ENCODE measurements at regions not wholly inside any gene's neighbourhood (a gene's known extent, or its start where the extent isn't known, plus 50 kb on each side); places are given as distances from the start of the nearest gene placed in this dataset.

DNA sequence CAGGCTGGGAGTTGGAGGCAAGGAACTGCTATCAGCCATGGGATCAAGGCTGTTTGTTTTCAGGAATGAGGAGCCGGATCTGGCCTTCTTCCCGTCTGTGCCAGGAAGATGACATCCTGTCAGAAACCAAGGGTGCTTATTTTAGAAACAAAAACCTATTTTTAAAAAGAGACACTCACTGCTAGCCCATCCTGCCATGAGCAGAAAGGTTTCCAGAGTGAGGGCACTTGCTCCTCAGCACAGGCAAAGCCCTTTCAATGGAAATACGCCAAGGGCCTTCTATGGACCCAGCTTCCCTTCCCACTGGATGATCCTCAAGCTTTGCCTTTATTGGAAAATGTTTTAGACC lies 132.6 kb upstream of the FSTL4 start:
- H3K4me2 ChIP-seq (ENCODE audit: insufficient read depth in 1 of 2, low read depth in 2 of 2, low read length in 2 of 2), result no peak overlapping the region
- H2BK20ac ChIP-seq (ENCODE audit: low read length), result no peak overlapping the region
- no peak for DNase-seq (ENCODE audit: low read depth in 1 of 2, low spot score in 2 of 2)
- no peak overlapping the region for H2BK12ac ChIP-seq (ENCODE audit: low read depth, low read length)
- H3K56ac ChIP-seq (replicated peaks; ENCODE audit: insufficient read length, low read depth, low read length), result no peak overlapping the region
- H3K4me1 ChIP-seq (replicated peaks in 1 of 4; ENCODE audit: control insufficient read depth in 3 of 4, insufficient read depth in 4 of 4, low read length in 3 of 4), result no peaks in the 10 kb centered on the region
- H4K91ac ChIP-seq (replicated peaks; ENCODE audit: insufficient read length, low read length), result no peak overlapping the region
- no peak overlapping the region for H3K18ac ChIP-seq (ENCODE audit: extremely low read depth, low read length)
- no peak overlapping the region for H3K23ac ChIP-seq (ENCODE audit: insufficient read length)
- no peak overlapping the region for H2BK15ac ChIP-seq (ENCODE audit: low read length)
- no peak overlapping the region for H3K4me3 ChIP-seq (ENCODE audit: extremely low read depth in 1 of 4, insufficient read depth in 2 of 4, low read depth in 3 of 4, low read length in 4 of 4)
- no peaks in the 10 kb centered on the region for H3K23me2 ChIP-seq (ENCODE audit: low read depth, low read length)
- no peak overlapping the region for H4K8ac ChIP-seq (ENCODE audit: extremely low read depth, insufficient read depth, low read length)
- no peak overlapping the region for H2AFZ ChIP-seq (ENCODE audit: low read length)
- no peak overlapping the region for H2AK5ac ChIP-seq (ENCODE audit: low read depth, low read length)
- no peak overlapping the region for H4K5ac ChIP-seq (ENCODE audit: insufficient read length, low read depth, low read length)
- H3K9ac ChIP-seq (replicated peaks in 1 of 4; ENCODE audit: extremely low read depth in 1 of 4, low read depth in 3 of 4, low read length in 3 of 4), result no peak overlapping the region
- H3K14ac ChIP-seq (ENCODE audit: insufficient read length), result no peak overlapping the region
- H2BK120ac ChIP-seq (replicated peaks; ENCODE audit: low read depth, low read length), result no peak overlapping the region
- H3K79me2 ChIP-seq (ENCODE audit: control insufficient read depth in 1 of 2, insufficient read depth in 2 of 2, low read length in 2 of 2), result no peaks in the 10 kb centered on the region; a peak in 1 of 4 replicates
- no peak for FAIRE-seq
- no peak overlapping the region for H3K27ac ChIP-seq (ENCODE audit: low read depth, low read length)
- ChIA-PET POLR2A (ENCODE audit: partially characterized antibody) (no interaction called here), CTCF (ENCODE audit: partially characterized antibody) (interaction anchor here (1.0 to 1.3 kb wide), 2 partner anchors 29 to 208 kb away, joined by 3 read pairs; no protein-coding TSS in a partner anchor)
- no peaks in the 10 kb centered on the region for H3K36me3 ChIP-seq (ENCODE audit: control insufficient read depth in 2 of 4, insufficient read depth in 4 of 4, low read length in 3 of 4)
- no peak overlapping the region for H3K4ac ChIP-seq (replicated peaks; ENCODE audit: insufficient read length, low read depth, low read length)
- no peaks in the 10 kb centered on the region for H3K27me3 ChIP-seq (replicated peaks in 1 of 4; ENCODE audit: control insufficient read depth in 3 of 4, extremely low read depth in 1 of 4, insufficient read depth in 3 of 4, low read length in 3 of 4)
- H4K20me1 ChIP-seq (replicated peaks in 1 of 2; ENCODE audit: control insufficient read depth in 1 of 2, insufficient read depth in 2 of 2, low read length in 2 of 2), result peaks cover 0 to 2% of the 10 kb centered on the region in 2 experiments
- peaks cover 0 to 3% of the 10 kb centered on the region in 2 experiments; a peak in 2 of 4 replicates for H3K9me3 ChIP-seq (ENCODE audit: insufficient read depth in 2 of 2, low read depth in 1 of 2, low read length in 1 of 2)
- WGBS, 2 experiments (ENCODE audit: extremely low coverage in 1 of 2, insufficient coverage in 1 of 2, insufficient read length in 1 of 2, insufficient replicate concordance in 2 of 2, low coverage in 1 of 2, low lambda C conversion rate in 2 of 2, missing lambda C conversion rate in 1 of 2), result 81% methylated on average over 3 of the region's 3 CpGs; no CpG with 5 or more reads in 1 of the 2 experiments
- no peak overlapping the region for H2BK5ac ChIP-seq (ENCODE audit: low read depth, low read length)
- H3K79me1 ChIP-seq (ENCODE audit: low read depth, low read length), result no peaks in the 10 kb centered on the region
- no peak for TF ChIP-seq TAF7 (optimal IDR thresholded peaks at IDR 0.05; ENCODE audit: borderline replicate concordance, low read depth, low read length)
- no peak for TF ChIP-seq EP300 (IDR thresholded peaks at IDR 0.05; ENCODE audit: borderline replicate concordance in 1 of 2, low read depth in 2 of 2, low read length in 2 of 2)
- TF ChIP-seq KDM5A (IDR thresholded peaks at IDR 0.05; ENCODE audit: low read length), result no peak
- TF ChIP-seq CHD1 (IDR thresholded peaks at IDR 0.05; ENCODE audit: low read depth, low read length), result no peak
- TF ChIP-seq SAP30 (IDR thresholded peaks at IDR 0.05; ENCODE audit: insufficient read depth, insufficient replicate concordance, low read length), result no peak
- no peak for TF ChIP-seq CBX5 (IDR thresholded peaks at IDR 0.05; ENCODE audit: low read depth, low read length)
- no peak for TF ChIP-seq BCL11A (IDR thresholded peaks at IDR 0.05; ENCODE audit: low read depth in 2 of 2, low read length in 2 of 2)
- TF ChIP-seq CEBPB (IDR thresholded peaks at IDR 0.05; ENCODE audit: low read depth, low read length), result no peak
- no peak for TF ChIP-seq SIX5 (IDR thresholded peaks at IDR 0.05; ENCODE audit: low read depth, low read length)
- no peak for TF ChIP-seq SIN3A (conservative IDR thresholded peaks at IDR 0.05 in 1 of 2, IDR thresholded peaks at IDR 0.05 in 1 of 2; ENCODE audit: low read depth in 1 of 2, low read length in 2 of 2)
- no peak for TF ChIP-seq KDM1A (IDR thresholded peaks at IDR 0.05; ENCODE audit: borderline replicate concordance, low read length)
- TF ChIP-seq SP2 (IDR thresholded peaks at IDR 0.05; ENCODE audit: low read length), result no peak
